ENCODE measurements at regions not wholly inside any gene's neighbourhood (a gene's known extent, or its start where the extent isn't known, plus 50 kb on each side); places are given as distances from the start of the nearest gene placed in this dataset.

- ChIA-PET POLR2A (no interaction called here), CTCF (no interaction called here)
- no peak for TF ChIP-seq CTCF (IDR thresholded peaks at IDR 0.05; ENCODE audit: low read depth, low read length)
These were observed 152.0 kb upstream of the PEX5L start for GRCh38 chr3:180188512-180189309.

GRCh38 chr3:180189310-180189648 is 152.5 kb upstream of the PEX5L start:
- Histone ChIP-seq H3K27me3 (ENCODE audit: control insufficient read depth, insufficient read depth, low read length) (no peaks in the 10 kb centered on the region), H3K9me3 (ENCODE audit: control insufficient read depth, insufficient read depth, low read length) (no peaks in the 10 kb centered on the region), H3K4me3 (ENCODE audit: low read depth, low read length) (no peak overlapping the region), H3K27ac (ENCODE audit: low read depth, low read length) (no peak overlapping the region)
- no peak for DNase-seq (ENCODE audit: low read depth, low spot score)
- no peak for TF ChIP-seq CTCF (IDR thresholded peaks at IDR 0.05; ENCODE audit: low read depth, low read length)
- POLR2A ChIA-PET = no interaction called here
- CTCF ChIA-PET = no interaction called here

More at GRCh38 chr3:180188512-180189309, 152.0 kb upstream of the PEX5L start:
- H3K27me3 ChIP-seq (ENCODE audit: control insufficient read depth, insufficient read depth, low read length) = no peaks in the 10 kb centered on the region
- DNase-seq (ENCODE audit: low read depth, low spot score) = no peak
- no peaks in the 10 kb centered on the region for H3K9me3 ChIP-seq (ENCODE audit: control insufficient read depth, insufficient read depth, low read length)
- no peak overlapping the region for H3K27ac ChIP-seq (ENCODE audit: low read depth, low read length)
- H3K4me3 ChIP-seq (ENCODE audit: low read depth, low read length) = no peak overlapping the region

- no peak overlapping the region for H3K27ac ChIP-seq (ENCODE audit: low read depth, low read length)
- H3K9me3 ChIP-seq (ENCODE audit: control insufficient read depth, insufficient read depth, low read length) = no peaks in the 10 kb centered on the region
- H3K4me3 ChIP-seq (ENCODE audit: low read depth, low read length) = no peak overlapping the region
- POLR2A ChIA-PET = no interaction called here
- no peak for DNase-seq (ENCODE audit: low read depth, low spot score)
- CTCF ChIA-PET = no interaction called here
- H3K27me3 ChIP-seq (ENCODE audit: control insufficient read depth, insufficient read depth, low read length) = no peaks in the 10 kb centered on the region
- TF ChIP-seq CTCF (IDR thresholded peaks at IDR 0.05; ENCODE audit: low read depth, low read length) = no peak
These were observed 159.9 kb upstream of the PEX5L start for GRCh38 chr3:180196658-180197057.

GRCh38 chr3:180199417-180199995 is 162.8 kb upstream of the PEX5L start:
- Histone ChIP-seq H3K9me3 (ENCODE audit: control insufficient read depth, insufficient read depth, low read length) (no peaks in the 10 kb centered on the region), H3K27ac (ENCODE audit: low read depth, low read length) (no peak overlapping the region), H3K4me3 (ENCODE audit: low read depth, low read length) (no peak overlapping the region), H3K27me3 (ENCODE audit: control insufficient read depth, insufficient read depth, low read length) (no peaks in the 10 kb centered on the region)
- TF ChIP-seq CTCF (IDR thresholded peaks at IDR 0.05; ENCODE audit: low read depth, low read length) = no peak
- ChIA-PET CTCF (no interaction called here), POLR2A (no interaction called here)
- no peak for DNase-seq (ENCODE audit: low read depth, low spot score)

GRCh38 chr3:180215866-180216265 is 179.1 kb upstream of the PEX5L start:
- ChIA-PET CTCF (no interaction called here), POLR2A (no interaction called here)
- no peak for DNase-seq (ENCODE audit: low read depth, low spot score)
- Histone ChIP-seq H3K27me3 (ENCODE audit: control insufficient read depth, insufficient read depth, low read length) (no peaks in the 10 kb centered on the region), H3K4me3 (ENCODE audit: low read depth, low read length) (no peak overlapping the region), H3K9me3 (ENCODE audit: control insufficient read depth, insufficient read depth, low read length) (no peaks in the 10 kb centered on the region), H3K27ac (ENCODE audit: low read depth, low read length) (no peak overlapping the region)
- no peak for TF ChIP-seq CTCF (IDR thresholded peaks at IDR 0.05; ENCODE audit: low read depth, low read length)
